Loucy (cell line): ENCODE measurements at regions not wholly inside any gene's neighbourhood (a gene's known extent, or its start where the extent isn't known, plus 50 kb on each side); places are given as distances from the start of the nearest gene placed in this dataset.

Source experiments
- H2AFZ ChIP-seq: fragments of 200-600 bp; sonication (generic); 2 replicates; pipeline ENCODE4 v1.6.0; 2016; ENCODE audit warnings: antibody characterized with exemption, mild to moderate bottlenecking, low read length, moderate library complexity
- H3F3A ChIP-seq: fragments of 200-600 bp; 2 replicates; pipeline ENCODE4 v1.6.0; 2016; ENCODE audit warnings: antibody characterized with exemption, low read depth, mild to moderate bottlenecking
- H3K27me3 ChIP-seq: fragments of 200-600 bp; sonication (generic); 2 replicates; pipeline ENCODE4 v1.6.1; 2014; ENCODE audit warnings: low read length, mild to moderate bottlenecking; ENCODE audit not compliant: insufficient read depth, poor library complexity, severe bottlenecking
- H3K36me3 ChIP-seq: fragments of 200-600 bp; sonication (generic); 2 replicates; pipeline ENCODE4 v1.6.1; 2016; ENCODE audit warnings: low read length; ENCODE audit not compliant: insufficient read depth
- H3K4me1 ChIP-seq: fragments of 200-600 bp; sonication (generic); 2 replicates; pipeline ENCODE4 v1.5.1; 2014; ENCODE audit warnings: low read length, mild to moderate bottlenecking; ENCODE audit not compliant: insufficient read depth, poor library complexity, severe bottlenecking
- H3K4me2 ChIP-seq: fragments of 200-600 bp; sonication (generic); 2 replicates; pipeline ENCODE4 v1.6.0; 2014; ENCODE audit warnings: antibody characterized with exemption, low read length, low read depth, mild to moderate bottlenecking; ENCODE audit not compliant: poor library complexity, severe bottlenecking
- H3K4me3 ChIP-seq: fragments of 200-600 bp; sonication (generic); 2 replicates; pipeline ENCODE4 v1.5.1; 2014; ENCODE audit warnings: low read length, mild to moderate bottlenecking, mixed read lengths; ENCODE audit not compliant: poor library complexity, severe bottlenecking
- H3K79me2 ChIP-seq: fragments of 200-600 bp; sonication (generic); 2 replicates; pipeline ENCODE4 v1.6.1; 2014; ENCODE audit warnings: low read length; ENCODE audit not compliant: insufficient read depth
- H3K9ac ChIP-seq: fragments of 200-600 bp; sonication (generic); 2 replicates; pipeline ENCODE4 v1.6.0; 2014; ENCODE audit warnings: mild to moderate bottlenecking, low read depth, low read length, moderate library complexity; ENCODE audit not compliant: poor library complexity, severe bottlenecking
- H3K9me2 ChIP-seq: fragments of 200-600 bp; sonication (generic); replicated peaks from 2 replicates; pipeline ENCODE4 v1.6.1; 2016; ENCODE audit warnings: low read depth, low read length, mixed read lengths
- H3K9me3 ChIP-seq: fragments of 200-600 bp; sonication (generic); 2 replicates; pipeline ENCODE4 v1.6.1; 2014; ENCODE audit warnings: mild to moderate bottlenecking, antibody characterized with exemption, low read length, low read depth; ENCODE audit not compliant: insufficient read depth
- H4K20me1 ChIP-seq: fragments of 200-600 bp; sonication (generic); 2 replicates; pipeline ENCODE4 v1.6.0; 2014; ENCODE audit warnings: antibody characterized with exemption, low read length, mild to moderate bottlenecking; ENCODE audit not compliant: insufficient read depth, poor library complexity, severe bottlenecking
- EZH2phosphoT487 ChIP-seq: fragments of 200-600 bp; IDR thresholded peaks from 2 replicates; pipeline ENCODE4 v1.6.1; 2018; ENCODE audit warnings: antibody characterized with exemption, mild to moderate bottlenecking, moderate library complexity, borderline replicate concordance
- TF ChIP-seq, protein P1 (sequence below): fragments of 200-600 bp; sonication (generic); conservative IDR thresholded peaks from 2 replicates; pipeline ENCODE4 v1.5.1; 2014; ENCODE audit warnings: mild to moderate bottlenecking, antibody characterized with exemption, low read length

DNA sequence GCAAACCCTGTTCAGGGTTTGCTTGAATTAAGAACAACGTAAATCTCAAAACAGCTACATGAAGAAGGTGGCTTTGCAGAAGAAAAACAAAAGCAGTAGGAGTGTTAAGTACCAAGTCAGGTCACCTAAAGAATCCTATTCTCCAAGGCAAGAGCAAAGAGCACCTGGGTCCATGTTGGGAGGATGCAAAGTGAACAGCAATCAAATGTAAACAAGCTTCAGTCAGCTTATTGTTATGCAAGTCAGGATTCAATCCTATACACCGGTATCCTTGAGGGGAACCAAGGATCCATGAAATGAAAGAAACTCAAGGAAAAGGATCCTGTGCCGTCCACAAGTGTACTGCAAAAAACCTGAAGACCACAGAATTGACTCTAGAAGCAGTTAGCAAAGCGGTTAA is 261.0 kb upstream of the DDX18 start:
- H3F3A ChIP-seq = no peaks in the 10 kb centered on the region

DNA sequence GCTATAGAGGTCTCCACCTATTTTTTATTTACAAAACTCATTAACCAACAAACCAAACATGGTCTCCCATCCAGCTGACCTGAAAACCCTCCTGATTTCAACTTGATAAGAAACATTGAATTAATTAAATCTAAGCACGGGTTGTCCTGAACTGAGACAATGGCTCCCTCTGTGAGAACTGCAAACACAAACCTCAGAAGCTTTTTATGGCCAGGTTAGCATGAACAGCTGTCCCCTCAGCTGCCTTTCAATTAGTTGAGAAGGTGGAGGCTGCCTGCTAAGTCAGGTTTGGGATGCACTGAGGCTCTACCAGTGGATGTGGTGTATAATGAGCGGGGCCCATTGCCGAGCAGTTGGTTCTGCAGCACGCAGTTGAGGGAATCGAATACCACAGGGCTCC is 258.5 kb upstream of the DDX18 start:
- H3K36me3 ChIP-seq = no peaks in the 10 kb centered on the region
- H3K9ac ChIP-seq = no peak overlapping the region
- H3K4me3 ChIP-seq = no peak overlapping the region

More for the DNA sequence above, 261.0 kb upstream of the DDX18 start:
- Histone ChIP-seq H3K9ac (no peak overlapping the region), H3K4me2 (no peak overlapping the region), H3K27me3 (no peaks in the 10 kb centered on the region), H2AFZ (no peak overlapping the region), H3K36me3 (no peaks in the 10 kb centered on the region), H3K9me3 (no peaks in the 10 kb centered on the region), H3K4me3 (no peak overlapping the region), H4K20me1 (no peaks in the 10 kb centered on the region), H3K79me2 (no peaks in the 10 kb centered on the region), H3K9me2 (no peaks in the 10 kb centered on the region), H3K4me1 (no peaks in the 10 kb centered on the region)
- no peak for TF ChIP-seq EZH2phosphoT487
- TF ChIP-seq, protein P1, sequence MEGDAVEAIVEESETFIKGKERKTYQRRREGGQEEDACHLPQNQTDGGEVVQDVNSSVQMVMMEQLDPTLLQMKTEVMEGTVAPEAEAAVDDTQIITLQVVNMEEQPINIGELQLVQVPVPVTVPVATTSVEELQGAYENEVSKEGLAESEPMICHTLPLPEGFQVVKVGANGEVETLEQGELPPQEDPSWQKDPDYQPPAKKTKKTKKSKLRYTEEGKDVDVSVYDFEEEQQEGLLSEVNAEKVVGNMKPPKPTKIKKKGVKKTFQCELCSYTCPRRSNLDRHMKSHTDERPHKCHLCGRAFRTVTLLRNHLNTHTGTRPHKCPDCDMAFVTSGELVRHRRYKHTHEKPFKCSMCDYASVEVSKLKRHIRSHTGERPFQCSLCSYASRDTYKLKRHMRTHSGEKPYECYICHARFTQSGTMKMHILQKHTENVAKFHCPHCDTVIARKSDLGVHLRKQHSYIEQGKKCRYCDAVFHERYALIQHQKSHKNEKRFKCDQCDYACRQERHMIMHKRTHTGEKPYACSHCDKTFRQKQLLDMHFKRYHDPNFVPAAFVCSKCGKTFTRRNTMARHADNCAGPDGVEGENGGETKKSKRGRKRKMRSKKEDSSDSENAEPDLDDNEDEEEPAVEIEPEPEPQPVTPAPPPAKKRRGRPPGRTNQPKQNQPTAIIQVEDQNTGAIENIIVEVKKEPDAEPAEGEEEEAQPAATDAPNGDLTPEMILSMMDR = no peak

DNA sequence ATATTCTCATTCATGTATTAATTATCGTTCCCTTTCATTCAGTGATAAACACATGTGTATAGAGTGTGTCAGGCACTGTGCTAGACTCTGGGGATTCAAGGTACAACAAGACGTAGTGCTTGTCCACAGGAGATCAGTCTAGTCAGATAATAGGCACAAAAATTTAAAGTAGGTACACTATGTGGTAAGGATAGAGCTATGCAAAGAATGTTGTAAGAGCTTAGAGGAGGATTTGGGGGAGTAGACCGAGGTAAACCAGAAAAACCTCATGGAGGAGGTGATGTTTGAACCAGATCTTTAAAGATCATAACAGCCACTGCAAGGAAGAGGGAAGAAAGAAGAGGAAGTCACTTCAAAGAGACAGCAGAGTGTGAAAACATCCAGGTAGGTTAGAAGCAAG is 256.9 kb upstream of the DDX18 start:
- no peak overlapping the region for H2AFZ ChIP-seq
- TF ChIP-seq, protein P1 = no peak
- no peak for TF ChIP-seq EZH2phosphoT487
- H3K79me2 ChIP-seq = no peaks in the 10 kb centered on the region

More for the DNA sequence above, 258.5 kb upstream of the DDX18 start:
- no peaks in the 10 kb centered on the region for H3F3A ChIP-seq
- no peaks in the 10 kb centered on the region for H3K27me3 ChIP-seq
- no peaks in the 10 kb centered on the region for H3K4me1 ChIP-seq
- no peaks in the 10 kb centered on the region for H4K20me1 ChIP-seq
- no peak overlapping the region for H2AFZ ChIP-seq
- TF ChIP-seq EZH2phosphoT487 = no peak
- TF ChIP-seq, protein P1 = no peak
- no peaks in the 10 kb centered on the region for H3K79me2 ChIP-seq
- no peaks in the 10 kb centered on the region for H3K9me2 ChIP-seq
- H3K9me3 ChIP-seq = no peaks in the 10 kb centered on the region
- H3K4me2 ChIP-seq = no peak overlapping the region

More for the DNA sequence above, 256.9 kb upstream of the DDX18 start:
- Histone ChIP-seq H3K9me2 (no peaks in the 10 kb centered on the region), H3K27me3 (no peaks in the 10 kb centered on the region), H3K4me3 (no peak overlapping the region), H3K9me3 (no peaks in the 10 kb centered on the region), H3K4me1 (no peaks in the 10 kb centered on the region), H3F3A (no peaks in the 10 kb centered on the region), H3K4me2 (no peak overlapping the region), H3K9ac (no peak overlapping the region), H3K36me3 (no peaks in the 10 kb centered on the region), H4K20me1 (no peaks in the 10 kb centered on the region)
